ENCODE measurements at regions not wholly inside any gene's neighbourhood (a gene's known extent, or its start where the extent isn't known, plus 50 kb on each side); places are given as distances from the start of the nearest gene placed in this dataset.

DNA sequence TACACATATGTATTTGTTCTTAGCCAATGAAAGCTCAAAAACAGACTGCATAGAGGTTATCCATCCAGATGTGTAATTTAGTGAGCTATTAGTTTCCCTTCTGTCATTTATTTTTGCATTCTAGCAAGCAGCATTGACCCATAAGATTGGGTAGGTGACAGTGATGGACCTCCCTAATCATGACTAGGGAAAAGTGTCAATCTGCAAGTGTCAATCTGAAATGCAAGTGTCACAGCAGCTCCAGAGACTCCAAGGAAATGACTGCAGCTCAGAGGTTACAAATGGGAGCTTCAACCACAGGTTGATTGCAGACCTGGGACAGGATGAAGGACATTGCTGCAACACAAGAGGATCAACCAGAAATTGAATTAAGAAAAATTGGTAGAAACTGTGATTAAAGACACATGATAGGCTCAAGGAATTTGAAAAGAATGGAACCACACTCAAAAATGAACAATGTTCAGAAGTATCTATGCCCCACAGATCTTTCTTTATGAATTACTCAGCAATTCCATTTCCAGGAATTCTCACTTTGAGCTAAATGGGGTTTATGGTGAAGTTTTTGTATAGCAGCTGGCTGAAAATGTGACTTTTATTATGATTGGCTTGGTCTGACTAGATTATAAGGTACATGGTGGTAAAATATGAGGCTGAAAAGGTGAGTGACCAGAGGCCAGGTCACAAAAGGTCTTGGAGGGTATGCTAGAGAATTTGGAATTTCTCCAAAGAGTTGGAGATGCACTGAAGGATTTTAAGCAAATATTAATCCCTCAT is 59.6 kb upstream of the HTR4 start:
- TF ChIP-seq, protein P1, sequence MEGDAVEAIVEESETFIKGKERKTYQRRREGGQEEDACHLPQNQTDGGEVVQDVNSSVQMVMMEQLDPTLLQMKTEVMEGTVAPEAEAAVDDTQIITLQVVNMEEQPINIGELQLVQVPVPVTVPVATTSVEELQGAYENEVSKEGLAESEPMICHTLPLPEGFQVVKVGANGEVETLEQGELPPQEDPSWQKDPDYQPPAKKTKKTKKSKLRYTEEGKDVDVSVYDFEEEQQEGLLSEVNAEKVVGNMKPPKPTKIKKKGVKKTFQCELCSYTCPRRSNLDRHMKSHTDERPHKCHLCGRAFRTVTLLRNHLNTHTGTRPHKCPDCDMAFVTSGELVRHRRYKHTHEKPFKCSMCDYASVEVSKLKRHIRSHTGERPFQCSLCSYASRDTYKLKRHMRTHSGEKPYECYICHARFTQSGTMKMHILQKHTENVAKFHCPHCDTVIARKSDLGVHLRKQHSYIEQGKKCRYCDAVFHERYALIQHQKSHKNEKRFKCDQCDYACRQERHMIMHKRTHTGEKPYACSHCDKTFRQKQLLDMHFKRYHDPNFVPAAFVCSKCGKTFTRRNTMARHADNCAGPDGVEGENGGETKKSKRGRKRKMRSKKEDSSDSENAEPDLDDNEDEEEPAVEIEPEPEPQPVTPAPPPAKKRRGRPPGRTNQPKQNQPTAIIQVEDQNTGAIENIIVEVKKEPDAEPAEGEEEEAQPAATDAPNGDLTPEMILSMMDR (conservative IDR thresholded peaks at IDR 0.05), result no peak
- TF ChIP-seq EZH2 (IDR thresholded peaks at IDR 0.05; ENCODE audit: low read depth), result no peak
